Choroid plexus epithelial cell (primary cell): ENCODE measurements at regions not wholly inside any gene's neighbourhood (a gene's known extent, or its start where the extent isn't known, plus 50 kb on each side); places are given as distances from the start of the nearest gene placed in this dataset.

Experiments
- DNase-seq: peaks from one replicate; pipeline ENCODE4 v3.0.0-alpha.2; 2010; ENCODE audit warnings: low read depth
- H3K4me3 ChIP-seq: 2 replicates; pipeline ENCODE4 v1.5.1; 2011; ENCODE audit warnings: low read depth, mild to moderate bottlenecking, control low read depth, low read length, moderate library complexity
- CTCF ChIP-seq: conservative IDR thresholded peaks from 2 replicates; pipeline ENCODE4 v1.5.1; 2011; ENCODE audit warnings: low read depth, mild to moderate bottlenecking, control low read depth, inconsistent platforms, low read length, moderate library complexity

- peak; percentile 64 for DNase-seq
- TF ChIP-seq CTCF: no peak
- H3K4me3 ChIP-seq: no peak overlapping the region
Observed at GRCh38 chr5:52690236-52690768, 97.4 kb upstream of the ITGA1 start.

GRCh38 chr5:52692039-52692438 is 95.7 kb upstream of the ITGA1 start:
- no peak for TF ChIP-seq CTCF
- peak; percentile 71 for DNase-seq
- H3K4me3 ChIP-seq: no peak overlapping the region

GRCh38 chr5:52692606-52693005 is 95.1 kb upstream of the ITGA1 start:
- H3K4me3 ChIP-seq: no peak overlapping the region
- TF ChIP-seq CTCF: no peak
- DNase-seq: peak; percentile 37

GRCh38 chr5:52693280-52693679 is 94.4 kb upstream of the ITGA1 start:
- TF ChIP-seq CTCF: peak; percentile 80
- H3K4me3 ChIP-seq: no peak overlapping the region
- DNase-seq: peak; percentile 66

GRCh38 chr5:52693836-52694235 is 93.9 kb upstream of the ITGA1 start:
- no peak for TF ChIP-seq CTCF

GRCh38 chr5:52694648-52695047 is 93.1 kb upstream of the ITGA1 start:
- no peak for TF ChIP-seq CTCF
- DNase-seq: no peak
- H3K4me3 ChIP-seq: no peak overlapping the region

More at GRCh38 chr5:52693836-52694235, 93.9 kb upstream of the ITGA1 start:
- no peak for DNase-seq
- H3K4me3 ChIP-seq: no peak overlapping the region

- no peak for TF ChIP-seq CTCF
- no peak overlapping the region for H3K4me3 ChIP-seq
- DNase-seq: peak; percentile 47
Observed at GRCh38 chr5:52702877-52703276, 84.8 kb upstream of the ITGA1 start.
